GM21515 (cell line): ENCODE measurements at regions not wholly inside any gene's neighbourhood (a gene's known extent, or its start where the extent isn't known, plus 50 kb on each side); places are given as distances from the start of the nearest gene placed in this dataset.
"Not testable (repeated sequence)": the region's sequence is repeated elsewhere in the genome, so short reads cannot be mapped to it uniquely, and the experiment has no call there.

Experiments
- ATAC-seq: cut with Tn5 transposase; IDR thresholded peaks from one replicate; pipeline ENCODE4 v1.9.1; 2021; ENCODE audit not compliant: unreplicated experiment

GRCh38 chr18:65671621-65672415, 79.0 kb upstream of the CDH7 start:
- ATAC-seq = no peak

DNA sequence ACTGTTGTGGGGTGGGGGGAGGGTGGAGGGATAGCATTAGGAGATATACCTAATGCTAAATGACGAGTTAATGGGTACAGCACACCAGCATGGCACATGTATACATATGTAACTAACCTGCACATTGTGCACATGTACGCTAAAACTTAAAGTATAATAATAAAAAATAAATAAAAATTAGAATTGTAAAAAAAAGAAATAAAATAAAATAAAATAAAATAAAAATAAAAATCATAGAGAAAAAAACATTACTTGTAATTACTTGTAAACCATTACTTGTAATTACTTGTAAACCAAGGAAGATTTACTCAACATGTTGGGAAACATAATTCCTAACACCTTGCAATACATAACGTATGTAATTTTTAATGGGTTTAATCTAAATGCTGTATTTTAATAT, 80.7 kb upstream of the CDH7 start:
- ATAC-seq = not testable (repeated sequence)

- no peak for ATAC-seq
Measured at GRCh38 chr18:65661391-65661790, 89.4 kb upstream of the CDH7 start.

- no peak for ATAC-seq
Measured at GRCh38 chr18:65659912-65660311, 90.9 kb upstream of the CDH7 start.

- no peak for ATAC-seq
Measured at GRCh38 chr18:65659312-65659711, 91.5 kb upstream of the CDH7 start.

DNA sequence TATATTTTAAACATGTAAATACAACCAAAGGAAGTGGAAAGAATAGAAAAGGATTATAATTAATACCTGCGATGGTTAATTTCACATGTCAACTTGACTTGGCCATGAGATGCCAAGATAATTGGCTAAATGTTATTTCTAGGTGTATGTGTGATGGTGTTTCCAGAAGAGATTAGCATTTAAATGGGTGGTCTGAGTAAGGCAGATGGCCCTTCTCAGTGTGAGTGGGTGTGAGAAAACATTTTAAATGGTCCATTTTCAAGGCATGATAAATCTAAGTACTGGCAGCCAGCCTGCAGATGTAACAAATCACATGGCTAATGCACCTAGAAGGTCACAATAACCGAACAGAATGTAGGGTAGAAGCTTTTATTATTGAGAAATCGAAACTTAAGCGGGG, 99.6 kb upstream of the CDH7 start:
- ATAC-seq = no peak

DNA sequence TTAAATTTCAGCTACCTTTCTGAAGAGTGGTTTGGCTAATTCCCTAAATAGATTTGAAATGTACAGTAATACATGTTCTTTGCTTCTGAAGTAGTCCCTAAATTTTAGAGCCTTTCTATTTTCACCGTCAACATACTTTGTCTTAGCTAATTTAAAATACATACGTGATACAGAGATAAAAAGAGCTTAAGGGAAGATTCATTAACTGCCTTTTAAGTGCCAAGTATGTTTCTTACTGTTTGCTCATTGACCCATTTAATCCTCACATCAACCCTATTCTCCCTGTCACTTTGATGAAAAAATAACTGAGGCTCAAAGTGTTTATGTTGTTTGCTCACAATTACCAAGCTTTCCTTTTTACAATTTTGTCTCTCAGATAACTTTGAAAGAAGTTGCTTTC, 118.6 kb upstream of the CDH7 start:
- no peak for ATAC-seq

- no peak for ATAC-seq
Measured at GRCh38 chr18:65631766-65632165, 119.0 kb upstream of the CDH7 start.

DNA sequence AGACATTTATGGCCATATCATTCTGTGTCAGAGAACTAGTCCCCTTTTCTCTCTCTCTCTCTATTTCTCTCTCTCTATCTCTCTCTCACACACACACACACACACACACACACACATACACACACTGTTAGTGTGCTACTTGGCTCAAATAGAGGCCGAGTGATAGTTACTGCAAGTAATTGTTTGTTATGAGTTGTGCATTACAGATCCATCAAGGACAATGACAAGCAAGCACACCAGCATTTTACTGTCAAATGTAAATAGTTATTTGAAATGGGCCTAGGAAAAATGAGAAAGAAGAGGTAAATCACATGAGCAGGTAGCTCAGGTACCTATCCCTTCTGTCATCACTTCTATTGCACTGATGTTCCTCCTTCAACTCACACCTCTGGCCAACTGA, 122.4 kb upstream of the CDH7 start:
- no peak for ATAC-seq

GRCh38 chr18:65623676-65624075, 127.1 kb upstream of the CDH7 start:
- ATAC-seq = no peak

GRCh38 chr18:65622436-65622835, 128.4 kb upstream of the CDH7 start:
- ATAC-seq = no peak

- no peak for ATAC-seq
Measured at GRCh38 chr18:65620076-65620696, 130.6 kb upstream of the CDH7 start.

- ATAC-seq = no peak
Measured at GRCh38 chr18:65610939-65611338, 139.9 kb upstream of the CDH7 start.

GRCh38 chr18:65608471-65608870, 142.3 kb upstream of the CDH7 start:
- no peak for ATAC-seq

GRCh38 chr18:65607161-65607560, 143.7 kb upstream of the CDH7 start:
- no peak for ATAC-seq

GRCh38 chr18:65606551-65607130, 144.2 kb upstream of the CDH7 start:
- no peak for ATAC-seq

GRCh38 chr18:65605352-65605751, 145.5 kb upstream of the CDH7 start:
- not testable (repeated sequence) for ATAC-seq

GRCh38 chr18:65601775-65602174, 149.0 kb upstream of the CDH7 start:
- no peak for ATAC-seq

DNA sequence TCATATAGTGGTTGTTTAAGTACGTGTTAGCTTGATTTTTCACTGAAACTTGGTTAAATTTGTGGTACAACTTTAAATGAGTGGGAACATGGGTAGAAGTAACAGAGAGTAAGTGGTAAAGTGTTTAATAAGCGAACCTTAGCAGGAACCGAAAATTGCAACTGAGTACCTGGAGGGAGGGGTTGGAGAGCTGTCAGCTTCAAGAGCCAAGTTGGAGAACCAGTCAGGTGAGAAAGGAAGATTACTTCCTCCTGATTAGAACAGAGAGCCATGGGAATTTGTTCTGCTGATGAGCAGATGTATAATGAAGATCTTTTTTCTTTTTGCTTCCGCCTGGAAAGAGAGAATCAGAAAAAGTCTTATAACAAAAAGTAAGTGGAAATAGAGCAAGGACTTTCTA, 158.4 kb upstream of the CDH7 start:
- no peak for ATAC-seq

GRCh38 chr18:65587491-65587890, 163.3 kb upstream of the CDH7 start:
- ATAC-seq = no peak

GRCh38 chr18:65582094-65582493, 168.7 kb upstream of the CDH7 start:
- ATAC-seq = not testable (repeated sequence)

DNA sequence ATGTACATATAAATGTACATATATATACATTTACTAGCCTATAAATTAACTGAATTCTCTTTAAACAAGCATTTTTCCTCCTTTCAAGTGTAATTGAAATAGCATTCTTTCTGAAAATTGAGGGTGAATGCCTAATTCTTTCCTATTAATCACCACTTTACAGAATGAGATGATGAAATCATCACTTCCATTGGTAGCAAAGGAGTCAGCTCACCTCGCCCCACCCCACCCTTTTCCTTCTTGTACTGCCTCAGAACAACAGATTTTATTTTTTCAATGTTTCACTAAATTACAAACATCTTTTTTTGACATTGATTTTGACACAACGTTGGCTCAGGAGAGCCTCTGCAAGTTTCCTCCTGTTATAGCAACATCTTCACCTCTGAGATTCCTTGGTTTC, 181.9 kb upstream of the CDH7 start:
- no peak for ATAC-seq
